Uterus (tissue), 3 donors: ENCODE measurements at regions not wholly inside any gene's neighbourhood (a gene's known extent, or its start where the extent isn't known, plus 50 kb on each side); places are given as distances from the start of the nearest gene placed in this dataset.

Experiments used
- DNase-seq, 2 donors: peaks; one replicate each; pipeline ENCODE4 v3.0.0-alpha.2; 2019 to 2020
- H3K27ac ChIP-seq, 2 donors: fragments of 200-600 bp; sonication (generic); 1 replicate in 1 of 2; 2 replicates in 1 of 2; pipeline ENCODE4 v1.5.1; 2016 to 2018
- H3K27me3 ChIP-seq, 2 donors: fragments of 200-600 bp; sonication (generic); one replicate each; pipeline ENCODE4 v1.5.1; 2018 to 2019; ENCODE audit warnings: control low read depth in 1 of 2
- H3K36me3 ChIP-seq, 2 donors: fragments of 200-600 bp; sonication (generic); one replicate each; pipeline ENCODE4 v1.5.1; 2019; ENCODE audit warnings: control low read depth in 1 of 2
- H3K4me1 ChIP-seq, 2 donors: fragments of 200-600 bp; sonication (generic); one replicate each; pipeline ENCODE4 v1.5.1; 2018 to 2019; ENCODE audit warnings: control low read depth in 1 of 2
- H3K4me3 ChIP-seq, 2 donors: fragments of 200-600 bp; sonication (generic); 1 replicate in 1 of 2; 2 replicates in 1 of 2; pipeline ENCODE4 v1.5.1; 2018 to 2019; ENCODE audit warnings: mild to moderate bottlenecking in 1 of 2
- H3K9me3 ChIP-seq, 2 donors: fragments of 200-600 bp; sonication (generic); one replicate each; pipeline ENCODE4 v1.5.1; 2019; ENCODE audit warnings: control low read depth in 1 of 2
- POLR2A ChIP-seq, 2 donors: fragments of 450-650 bp; IDR thresholded peaks; one replicate each; pipeline ENCODE4 v1.6.1; 2016; ENCODE audit warnings: antibody characterized with exemption in 2 of 2, mild to moderate bottlenecking in 1 of 2, moderate library complexity in 1 of 2
- intact Hi-C: fragments of 100-400 bp; cut with DNase I; formaldehyde crosslinking; loops from one replicate; pipeline ENCODE4 v1.15.1; 2023; ENCODE audit warnings: low total_unique reads
- TF ChIP-seq, protein P1 (sequence below), 4 experiments: fragments of 200-600 bp in 2 of 4; fragments of 450-650 bp in 2 of 4; sonication (generic) in 2 of 4; IDR thresholded peaks; one replicate each; pipeline ENCODE4 v1.5.1; 2016 to 2019; ENCODE audit warnings: antibody characterized with exemption in 4 of 4, mild to moderate bottlenecking in 2 of 4, moderate library complexity in 1 of 4
- donor health status: DM: yes; HTN: yes; CAD: no.

DNA sequence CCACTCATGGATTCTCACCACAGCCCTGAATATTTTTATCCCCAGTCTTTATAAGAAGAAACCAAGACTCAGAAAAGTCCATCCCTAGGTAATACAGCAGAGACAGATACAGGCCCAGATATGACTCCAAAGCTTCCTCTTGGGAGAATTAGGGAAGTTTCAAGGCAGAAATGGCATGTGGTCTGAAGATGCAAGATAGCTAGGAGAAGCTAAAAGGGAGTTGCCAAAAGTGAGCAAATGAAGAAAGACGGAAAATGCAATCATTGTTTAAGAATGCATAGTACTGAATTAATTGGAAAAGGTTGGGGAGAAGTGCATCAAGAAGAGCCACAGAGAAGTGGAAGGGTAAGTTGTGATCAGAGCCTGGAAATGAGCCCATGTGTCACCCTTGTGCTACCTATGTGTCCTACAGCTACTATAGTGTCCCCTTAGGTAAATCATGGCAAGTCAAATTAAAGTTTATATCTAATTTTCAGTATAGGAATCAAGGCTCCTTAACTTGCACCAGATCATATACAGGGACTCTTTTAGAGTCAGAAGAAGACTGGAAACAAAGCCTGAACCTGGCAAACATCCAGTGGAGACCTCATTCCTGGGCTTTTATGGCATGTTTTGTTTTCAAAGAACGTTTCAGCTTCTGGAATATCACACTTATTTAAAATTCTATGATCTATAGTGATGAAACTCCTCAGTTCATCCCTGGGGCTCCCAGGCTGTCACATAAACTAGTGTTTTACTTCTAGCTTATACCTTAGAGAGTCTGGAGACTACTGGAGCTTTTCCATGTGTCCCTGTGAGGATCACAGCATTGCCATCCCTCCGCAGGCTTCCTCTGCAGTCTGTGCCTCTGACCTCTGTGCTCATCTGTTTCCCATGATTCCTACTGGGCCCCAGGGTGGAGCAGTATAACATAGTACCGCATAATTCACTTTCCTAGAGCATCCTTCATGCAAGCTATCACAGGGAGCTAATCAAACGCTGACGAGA is 189.0 kb upstream of the CDKN3 start:
- no peaks in the 10 kb centered on the region for H3K9me3 ChIP-seq
- DNase-seq = no peak
- H3K4me1 ChIP-seq = no peaks in the 10 kb centered on the region
- H3K27me3 ChIP-seq = no peaks in the 10 kb centered on the region
- H3K27ac ChIP-seq = no peak overlapping the region
- no peaks in the 10 kb centered on the region for H3K36me3 ChIP-seq
- intact Hi-C loops = no loop called here
- TF ChIP-seq POLR2A (IDR thresholded peaks at IDR 0.05) = no peak
- TF ChIP-seq, protein P1, sequence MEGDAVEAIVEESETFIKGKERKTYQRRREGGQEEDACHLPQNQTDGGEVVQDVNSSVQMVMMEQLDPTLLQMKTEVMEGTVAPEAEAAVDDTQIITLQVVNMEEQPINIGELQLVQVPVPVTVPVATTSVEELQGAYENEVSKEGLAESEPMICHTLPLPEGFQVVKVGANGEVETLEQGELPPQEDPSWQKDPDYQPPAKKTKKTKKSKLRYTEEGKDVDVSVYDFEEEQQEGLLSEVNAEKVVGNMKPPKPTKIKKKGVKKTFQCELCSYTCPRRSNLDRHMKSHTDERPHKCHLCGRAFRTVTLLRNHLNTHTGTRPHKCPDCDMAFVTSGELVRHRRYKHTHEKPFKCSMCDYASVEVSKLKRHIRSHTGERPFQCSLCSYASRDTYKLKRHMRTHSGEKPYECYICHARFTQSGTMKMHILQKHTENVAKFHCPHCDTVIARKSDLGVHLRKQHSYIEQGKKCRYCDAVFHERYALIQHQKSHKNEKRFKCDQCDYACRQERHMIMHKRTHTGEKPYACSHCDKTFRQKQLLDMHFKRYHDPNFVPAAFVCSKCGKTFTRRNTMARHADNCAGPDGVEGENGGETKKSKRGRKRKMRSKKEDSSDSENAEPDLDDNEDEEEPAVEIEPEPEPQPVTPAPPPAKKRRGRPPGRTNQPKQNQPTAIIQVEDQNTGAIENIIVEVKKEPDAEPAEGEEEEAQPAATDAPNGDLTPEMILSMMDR (IDR thresholded peaks at IDR 0.05) = no peak
- H3K4me3 ChIP-seq = no peak overlapping the region

DNA sequence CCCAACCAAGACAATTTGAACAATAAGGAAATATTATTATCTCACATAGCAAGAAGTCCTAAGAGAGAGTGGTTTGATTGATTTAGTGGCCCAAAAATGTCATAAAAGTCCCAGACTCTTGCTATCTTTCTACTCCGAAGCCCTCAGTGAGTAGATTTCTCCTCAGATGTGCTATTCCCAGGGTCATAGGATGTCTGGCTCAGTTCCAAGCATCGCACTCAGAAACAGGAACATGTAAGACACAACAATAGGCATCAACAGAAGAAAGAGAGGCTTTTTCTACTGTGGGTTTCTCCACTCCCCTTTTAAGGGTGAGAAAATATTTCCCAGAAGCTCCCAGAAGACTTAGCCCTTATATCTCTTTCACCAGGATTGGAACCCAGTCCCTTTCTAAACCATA is 188.1 kb upstream of the CDKN3 start:
- Histone ChIP-seq H3K36me3 (no peaks in the 10 kb centered on the region), H3K4me1 (no peaks in the 10 kb centered on the region), H3K27ac (no peak overlapping the region), H3K27me3 (no peaks in the 10 kb centered on the region), H3K4me3 (no peak overlapping the region), H3K9me3 (no peaks in the 10 kb centered on the region)
- TF ChIP-seq, protein P1 (IDR thresholded peaks at IDR 0.05) = no peak
- no peak for TF ChIP-seq POLR2A (IDR thresholded peaks at IDR 0.05)
- no peak for DNase-seq
- intact Hi-C loops = no loop called here

DNA sequence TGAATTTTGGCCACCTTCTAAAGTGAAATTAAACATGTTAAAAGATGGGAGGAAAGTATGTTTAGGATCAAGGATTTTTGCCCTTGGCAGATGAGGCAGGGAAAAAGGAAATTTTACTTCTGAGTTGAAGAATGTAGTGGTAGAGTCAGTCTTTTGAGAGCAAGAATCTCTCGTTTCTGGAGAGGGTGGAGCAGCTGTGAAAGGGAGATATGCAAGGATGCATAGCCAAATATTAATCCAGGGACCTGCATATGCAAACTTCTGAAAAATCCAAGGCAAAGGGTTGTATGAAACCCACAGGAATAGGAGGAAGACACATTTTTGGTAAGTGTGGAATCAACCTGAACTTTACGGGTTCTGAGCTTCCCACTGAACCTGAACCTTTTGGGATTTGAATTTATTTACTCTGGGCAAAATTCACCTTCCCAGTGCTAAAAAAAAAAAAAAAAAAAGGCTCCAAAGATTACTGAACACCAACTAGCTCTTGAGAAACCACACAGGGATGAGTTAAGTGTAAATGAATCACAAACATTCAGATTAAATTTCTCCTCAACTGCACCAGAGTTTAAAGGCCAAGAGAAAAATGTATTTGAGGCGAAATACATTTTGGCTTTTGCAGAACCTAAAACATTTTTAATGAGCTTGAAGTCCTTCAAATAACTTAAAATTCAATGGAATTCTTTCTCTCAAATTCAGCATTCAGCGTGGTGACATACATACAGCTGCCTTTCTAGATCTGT is 187.1 kb upstream of the CDKN3 start:
- intact Hi-C loops = no loop called here
- Histone ChIP-seq H3K27me3 (no peaks in the 10 kb centered on the region), H3K4me1 (no peaks in the 10 kb centered on the region), H3K9me3 (no peaks in the 10 kb centered on the region), H3K4me3 (no peak overlapping the region), H3K36me3 (no peaks in the 10 kb centered on the region), H3K27ac (no peak overlapping the region)
- TF ChIP-seq, protein P1 (IDR thresholded peaks at IDR 0.05) = no peak
- no peak for TF ChIP-seq POLR2A (IDR thresholded peaks at IDR 0.05)
- DNase-seq = no peak

DNA sequence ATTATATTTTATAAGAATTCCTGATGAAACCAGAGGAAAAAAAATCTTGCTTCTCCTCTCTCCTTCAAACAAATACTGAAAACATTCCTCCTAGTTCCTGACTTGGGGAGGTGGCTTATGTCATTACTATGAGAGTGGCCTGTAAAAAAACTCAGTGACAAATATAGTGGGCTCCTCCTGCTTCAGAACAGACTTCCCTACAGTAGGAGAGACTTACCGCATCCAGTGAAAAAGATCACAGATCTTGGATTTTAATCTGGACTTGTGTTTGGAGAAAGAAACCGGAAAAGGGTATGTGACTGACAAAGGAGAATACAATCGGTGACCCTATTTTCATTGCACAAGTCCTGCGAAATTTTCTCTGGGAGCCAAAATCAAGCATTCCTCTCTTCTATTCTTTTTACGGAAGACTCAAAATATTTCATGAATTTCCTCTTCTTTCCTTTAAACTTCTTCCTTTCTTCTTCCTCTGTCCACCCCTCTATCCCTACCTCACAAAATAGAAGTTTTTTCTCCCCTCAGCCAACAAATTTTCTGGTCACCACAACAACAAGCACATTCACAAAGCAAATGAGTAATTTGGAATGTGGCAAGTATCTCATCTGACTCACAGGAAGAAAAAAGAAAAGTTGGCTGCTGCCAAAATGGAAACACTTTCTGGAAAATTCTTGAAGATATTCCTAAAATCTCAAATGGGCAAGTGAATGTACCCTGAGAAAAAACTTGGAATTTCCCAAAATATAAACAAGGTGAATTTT is 185.1 kb upstream of the CDKN3 start:
- no peak overlapping the region for H3K4me3 ChIP-seq
- TF ChIP-seq POLR2A (IDR thresholded peaks at IDR 0.05) = no peak
- TF ChIP-seq, protein P1 (IDR thresholded peaks at IDR 0.05) = no peak
- H3K27me3 ChIP-seq = peaks cover 0 to 6% of the 10 kb centered on the region in 2 donors
- no peaks in the 10 kb centered on the region for H3K4me1 ChIP-seq
- no peak for DNase-seq
- no peaks in the 10 kb centered on the region for H3K9me3 ChIP-seq
- no peaks in the 10 kb centered on the region for H3K36me3 ChIP-seq
- H3K27ac ChIP-seq = no peak overlapping the region
- intact Hi-C loops = no loop called here
